ENCODE measurements at regions not wholly inside any gene's neighbourhood (a gene's known extent, or its start where the extent isn't known, plus 50 kb on each side); places are given as distances from the start of the nearest gene placed in this dataset.

DNA sequence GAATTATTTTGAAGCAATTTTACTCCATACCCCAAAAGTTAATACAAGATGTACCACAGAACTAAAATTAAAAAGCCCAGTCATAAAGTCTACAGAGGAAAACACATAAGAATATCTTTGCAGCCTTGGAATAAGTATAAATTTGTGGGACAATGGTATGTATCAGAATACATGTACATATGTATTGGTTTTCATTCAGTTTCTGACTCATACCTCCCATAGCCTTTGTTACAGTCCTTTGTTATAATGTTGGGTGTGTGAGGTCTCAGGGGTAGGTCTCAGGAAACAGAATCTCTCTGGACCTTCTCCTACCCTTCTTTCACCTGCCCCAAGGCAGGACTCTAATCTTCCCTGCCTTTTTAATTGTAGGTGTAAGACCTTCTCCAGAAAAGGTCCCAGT lies 1370.7 kb upstream of the CDH2 start:
- no peak overlapping the region for H3K4me3 ChIP-seq (ENCODE audit: low read length)
- H3K27me3 ChIP-seq (ENCODE audit: control insufficient read depth, insufficient read depth, low read length): no peaks in the 10 kb centered on the region
- no peaks in the 10 kb centered on the region for H3K36me3 ChIP-seq (ENCODE audit: control insufficient read depth, insufficient read depth, low read length)
- no peaks in the 10 kb centered on the region for H3K4me1 ChIP-seq (ENCODE audit: control insufficient read depth, insufficient read depth, low read length)
- no peak overlapping the region for H3K27ac ChIP-seq (ENCODE audit: low read depth, low read length)
- H3K9ac ChIP-seq (ENCODE audit: low read length): no peak overlapping the region

DNA sequence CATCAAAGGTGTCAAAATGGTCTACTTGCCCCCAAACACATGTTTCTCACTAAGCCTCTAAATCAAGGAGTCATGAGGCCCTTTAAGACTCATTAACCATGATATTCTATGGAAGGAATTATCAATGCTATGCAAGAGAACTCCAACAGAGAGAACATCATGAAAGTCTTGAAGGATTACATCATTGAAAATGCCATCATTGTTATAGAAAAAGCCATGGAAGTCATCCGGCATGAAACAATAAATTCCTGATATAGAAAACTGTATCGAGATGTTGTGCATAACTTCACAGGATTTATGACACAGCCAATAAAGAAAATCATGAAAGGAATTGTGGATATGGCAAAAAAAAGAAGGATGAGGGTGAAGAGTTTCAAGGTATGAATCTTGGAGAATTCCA lies 1363.6 kb upstream of the CDH2 start:
- H3K27me3 ChIP-seq (ENCODE audit: control insufficient read depth, insufficient read depth, low read length): no peaks in the 10 kb centered on the region
- H3K27ac ChIP-seq (ENCODE audit: low read depth, low read length): no peak overlapping the region
- no peaks in the 10 kb centered on the region for H3K36me3 ChIP-seq (ENCODE audit: control insufficient read depth, insufficient read depth, low read length)
- no peaks in the 10 kb centered on the region for H3K4me1 ChIP-seq (ENCODE audit: control insufficient read depth, insufficient read depth, low read length)
- no peak overlapping the region for H3K9ac ChIP-seq (ENCODE audit: low read length)
- H3K4me3 ChIP-seq (ENCODE audit: low read length): no peak overlapping the region

DNA sequence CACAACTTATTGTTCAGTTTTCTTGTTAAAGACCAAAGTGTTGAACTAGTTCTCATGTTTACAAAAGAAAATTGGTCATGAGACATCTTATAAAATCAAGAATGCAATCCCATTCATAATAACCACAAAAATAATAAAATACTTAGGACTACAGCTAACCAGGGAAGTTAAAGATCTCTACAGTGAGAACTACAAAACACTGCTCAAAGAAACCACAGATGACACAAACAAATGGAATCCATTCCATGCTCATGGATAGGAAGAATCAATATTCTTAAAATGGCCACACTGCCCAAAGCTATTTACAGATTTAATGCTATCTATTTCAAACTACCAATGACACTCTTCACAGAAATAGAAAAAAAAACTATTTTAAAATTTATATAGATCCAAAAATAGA lies 1354.8 kb upstream of the CDH2 start:
- H3K36me3 ChIP-seq (ENCODE audit: control insufficient read depth, insufficient read depth, low read length): no peaks in the 10 kb centered on the region
- no peak overlapping the region for H3K9ac ChIP-seq (ENCODE audit: low read length)
- no peak overlapping the region for H3K4me3 ChIP-seq (ENCODE audit: low read length)
- H3K27ac ChIP-seq (ENCODE audit: low read depth, low read length): no peak overlapping the region
- no peaks in the 10 kb centered on the region for H3K27me3 ChIP-seq (ENCODE audit: control insufficient read depth, insufficient read depth, low read length)
- no peaks in the 10 kb centered on the region for H3K4me1 ChIP-seq (ENCODE audit: control insufficient read depth, insufficient read depth, low read length)

DNA sequence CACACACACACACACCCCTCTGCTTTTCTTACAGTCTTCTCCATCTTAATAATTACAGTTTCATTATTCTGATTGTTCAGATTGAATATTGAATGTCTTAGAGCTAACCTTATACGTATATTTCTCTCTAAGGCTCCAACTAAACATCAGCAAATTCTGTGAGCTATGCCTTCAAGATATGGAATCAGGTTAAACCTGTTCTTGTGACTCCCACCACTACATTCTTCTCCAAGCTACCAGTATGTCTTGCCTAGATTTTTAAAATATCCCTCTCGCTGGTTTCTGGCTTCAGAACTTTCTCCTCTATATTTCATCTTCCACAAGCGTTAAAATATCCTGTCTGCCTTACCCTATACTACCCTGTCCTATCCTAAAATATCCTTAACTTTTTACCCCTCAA lies 1346.4 kb upstream of the CDH2 start:
- no peaks in the 10 kb centered on the region for H3K27me3 ChIP-seq (ENCODE audit: control insufficient read depth, insufficient read depth, low read length)
- no peak overlapping the region for H3K27ac ChIP-seq (ENCODE audit: low read depth, low read length)
- no peaks in the 10 kb centered on the region for H3K4me1 ChIP-seq (ENCODE audit: control insufficient read depth, insufficient read depth, low read length)
- no peak overlapping the region for H3K4me3 ChIP-seq (ENCODE audit: low read length)
- H3K9ac ChIP-seq (ENCODE audit: low read length): no peak overlapping the region
- H3K36me3 ChIP-seq (ENCODE audit: control insufficient read depth, insufficient read depth, low read length): no peaks in the 10 kb centered on the region

DNA sequence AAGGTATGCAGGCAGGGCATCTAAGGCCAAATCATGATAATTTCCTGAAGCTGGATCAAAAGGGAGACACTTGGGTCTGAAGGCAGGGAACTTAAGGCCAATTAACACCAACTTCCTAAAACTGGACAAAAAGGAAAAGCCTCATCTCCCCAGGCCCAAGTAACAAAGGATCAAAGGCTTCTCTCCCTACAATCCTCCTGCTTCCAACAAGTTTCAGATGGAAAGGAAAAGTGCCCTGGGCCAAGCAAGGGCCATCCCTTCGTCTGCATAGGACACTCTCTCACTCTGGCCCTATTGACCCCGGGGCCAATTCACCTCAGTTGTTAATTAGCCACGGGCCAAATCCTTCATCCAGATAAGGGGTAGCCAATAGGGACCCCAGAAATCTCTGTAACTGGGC lies 1335.8 kb upstream of the CDH2 start:
- Histone ChIP-seq H3K9ac (ENCODE audit: low read length) (no peak overlapping the region), H3K4me1 (ENCODE audit: control insufficient read depth, insufficient read depth, low read length) (no peaks in the 10 kb centered on the region), H3K27me3 (ENCODE audit: control insufficient read depth, insufficient read depth, low read length) (no peaks in the 10 kb centered on the region), H3K36me3 (ENCODE audit: control insufficient read depth, insufficient read depth, low read length) (no peaks in the 10 kb centered on the region), H3K27ac (ENCODE audit: low read depth, low read length) (no peak overlapping the region), H3K4me3 (ENCODE audit: low read length) (no peak overlapping the region)

DNA sequence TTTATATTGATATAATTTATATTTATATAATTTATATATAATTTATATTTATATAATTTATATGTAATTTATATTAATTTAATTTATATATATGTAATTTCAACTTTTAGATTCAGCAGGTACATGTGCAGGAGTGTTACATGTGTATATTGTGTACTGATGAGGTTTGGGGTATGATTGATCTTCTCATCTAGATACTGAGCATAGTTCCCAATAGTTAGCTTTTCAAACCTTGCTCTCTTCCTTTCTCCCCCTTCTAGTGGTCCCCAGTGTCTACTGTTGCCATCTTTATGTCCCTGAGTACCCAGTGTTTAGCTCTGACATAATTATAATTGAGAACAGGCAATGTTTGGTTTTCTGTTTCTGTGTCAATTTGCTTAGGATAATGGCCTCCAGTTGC lies 1335.3 kb upstream of the CDH2 start:
- Histone ChIP-seq H3K9ac (ENCODE audit: low read length) (no peak overlapping the region), H3K27me3 (ENCODE audit: control insufficient read depth, insufficient read depth, low read length) (no peaks in the 10 kb centered on the region), H3K4me1 (ENCODE audit: control insufficient read depth, insufficient read depth, low read length) (no peaks in the 10 kb centered on the region), H3K36me3 (ENCODE audit: control insufficient read depth, insufficient read depth, low read length) (no peaks in the 10 kb centered on the region), H3K4me3 (ENCODE audit: low read length) (no peak overlapping the region), H3K27ac (ENCODE audit: low read depth, low read length) (no peak overlapping the region)

DNA sequence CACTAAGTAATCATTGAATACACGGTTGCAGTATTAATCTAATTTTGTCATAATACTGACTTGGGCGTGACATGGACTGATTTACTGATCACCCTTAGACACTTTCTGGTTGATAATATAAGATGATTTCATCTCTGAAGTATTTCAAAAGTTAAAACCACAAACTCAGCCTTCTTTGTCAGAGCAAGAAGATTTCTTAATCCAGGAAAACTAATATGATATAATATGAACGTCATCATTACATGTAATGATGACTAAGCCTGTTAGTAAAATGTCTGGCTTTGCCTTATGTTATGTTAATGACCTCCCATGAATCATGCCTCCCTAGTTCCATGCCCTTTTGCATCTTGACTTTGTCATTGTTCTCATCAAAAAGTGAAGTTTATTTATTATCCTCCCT lies 1325.0 kb upstream of the CDH2 start:
- Histone ChIP-seq H3K36me3 (ENCODE audit: control insufficient read depth, insufficient read depth, low read length) (no peaks in the 10 kb centered on the region), H3K4me1 (ENCODE audit: control insufficient read depth, insufficient read depth, low read length) (no peaks in the 10 kb centered on the region), H3K4me3 (ENCODE audit: low read length) (no peak overlapping the region), H3K27me3 (ENCODE audit: control insufficient read depth, insufficient read depth, low read length) (no peaks in the 10 kb centered on the region), H3K9ac (ENCODE audit: low read length) (no peak overlapping the region), H3K27ac (ENCODE audit: low read depth, low read length) (no peak overlapping the region)

DNA sequence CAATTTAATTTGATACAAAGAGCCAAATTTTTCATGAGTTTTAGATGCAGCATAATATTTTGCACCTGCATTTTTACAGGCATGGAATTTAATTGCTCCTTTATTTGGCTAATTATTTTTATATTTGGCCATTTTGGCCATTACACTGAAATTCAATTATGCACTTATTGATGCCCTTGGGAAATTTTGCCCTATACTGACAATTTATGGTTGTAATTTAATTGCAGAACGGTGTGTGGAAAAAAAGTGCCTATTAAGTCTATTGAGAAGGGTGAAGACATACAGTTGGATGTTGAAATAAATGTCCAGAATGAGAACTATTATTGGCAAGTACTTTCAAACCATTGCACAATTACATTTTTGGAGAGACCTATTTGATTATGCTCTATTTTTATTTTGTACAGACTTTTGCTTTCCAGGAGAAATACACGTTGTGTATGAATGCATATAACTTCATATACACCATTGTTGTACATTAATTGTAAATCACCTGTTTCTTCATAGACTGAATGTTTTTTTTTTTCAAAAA lies 1319.3 kb upstream of the CDH2 start:
- Histone ChIP-seq H3K9ac (ENCODE audit: low read length) (no peak overlapping the region), H3K36me3 (ENCODE audit: control insufficient read depth, insufficient read depth, low read length) (no peaks in the 10 kb centered on the region), H3K4me1 (ENCODE audit: control insufficient read depth, insufficient read depth, low read length) (no peaks in the 10 kb centered on the region), H3K4me3 (ENCODE audit: low read length) (no peak overlapping the region), H3K27ac (ENCODE audit: low read depth, low read length) (no peak overlapping the region), H3K27me3 (ENCODE audit: control insufficient read depth, insufficient read depth, low read length) (no peaks in the 10 kb centered on the region)

DNA sequence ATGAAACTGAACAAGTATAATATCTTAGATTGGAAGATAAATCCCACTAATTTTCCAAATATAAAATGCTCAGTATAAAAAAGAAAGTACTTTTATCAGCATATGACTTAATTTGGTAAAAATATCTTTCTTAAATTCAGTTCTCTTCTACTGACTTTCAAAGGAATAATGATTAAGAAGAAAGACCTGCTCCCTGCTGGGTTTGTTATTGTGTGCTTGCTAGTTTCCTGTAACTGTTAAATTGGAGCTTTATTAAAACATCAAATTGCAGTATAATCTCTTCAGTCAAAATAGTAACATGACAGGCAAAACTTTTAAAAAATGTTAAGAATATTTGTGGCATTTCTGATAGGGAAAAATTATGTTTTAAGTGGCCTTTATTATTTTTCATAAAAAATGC lies 1317.4 kb upstream of the CDH2 start:
- Histone ChIP-seq H3K27ac (ENCODE audit: low read depth, low read length) (no peak overlapping the region), H3K4me3 (ENCODE audit: low read length) (no peak overlapping the region), H3K27me3 (ENCODE audit: control insufficient read depth, insufficient read depth, low read length) (no peaks in the 10 kb centered on the region), H3K36me3 (ENCODE audit: control insufficient read depth, insufficient read depth, low read length) (no peaks in the 10 kb centered on the region), H3K4me1 (ENCODE audit: control insufficient read depth, insufficient read depth, low read length) (no peaks in the 10 kb centered on the region), H3K9ac (ENCODE audit: low read length) (no peak overlapping the region)

DNA sequence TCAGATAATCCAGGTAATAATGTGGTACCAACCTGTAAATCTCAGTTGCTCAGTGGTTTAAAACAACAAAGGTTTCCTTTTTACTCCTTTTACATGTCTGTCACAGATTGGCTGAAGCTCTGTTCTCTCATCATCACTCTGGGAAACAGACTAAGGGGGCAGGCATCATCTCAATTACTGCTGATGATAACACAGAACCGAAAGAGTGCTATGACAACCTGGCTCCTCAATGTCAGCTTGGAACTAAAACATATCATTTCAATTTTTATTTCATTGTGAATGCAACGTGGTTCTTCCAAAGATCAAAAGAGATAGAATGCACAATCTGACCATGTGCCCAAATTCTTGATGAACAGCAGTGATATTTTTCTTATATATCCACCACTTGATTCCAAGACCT lies 1315.0 kb upstream of the CDH2 start:
- no peaks in the 10 kb centered on the region for H3K27me3 ChIP-seq (ENCODE audit: control insufficient read depth, insufficient read depth, low read length)
- no peak overlapping the region for H3K27ac ChIP-seq (ENCODE audit: low read depth, low read length)
- no peaks in the 10 kb centered on the region for H3K4me1 ChIP-seq (ENCODE audit: control insufficient read depth, insufficient read depth, low read length)
- H3K9ac ChIP-seq (ENCODE audit: low read length): no peak overlapping the region
- H3K36me3 ChIP-seq (ENCODE audit: control insufficient read depth, insufficient read depth, low read length): no peaks in the 10 kb centered on the region
- H3K4me3 ChIP-seq (ENCODE audit: low read length): no peak overlapping the region

DNA sequence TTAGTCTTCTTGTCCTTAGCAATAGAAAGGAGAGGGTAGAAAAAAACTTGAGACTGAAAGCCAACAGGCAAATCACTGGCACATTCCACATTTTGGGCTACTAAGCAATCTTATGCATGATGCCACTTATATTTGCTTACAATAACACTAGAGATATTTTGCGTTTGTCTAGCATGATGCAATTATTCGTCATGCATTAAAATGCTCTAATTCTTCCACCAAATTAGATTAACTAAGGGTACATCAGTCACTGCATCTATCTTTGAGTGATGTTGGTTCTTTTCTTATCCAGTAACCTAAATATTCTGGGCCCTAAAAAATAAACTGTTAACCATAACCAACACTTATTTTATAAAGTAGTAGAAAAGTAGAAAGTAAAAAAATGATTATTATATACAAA lies 1311.7 kb upstream of the CDH2 start:
- Histone ChIP-seq H3K36me3 (ENCODE audit: control insufficient read depth, insufficient read depth, low read length) (no peaks in the 10 kb centered on the region), H3K27ac (ENCODE audit: low read depth, low read length) (no peak overlapping the region), H3K4me1 (ENCODE audit: control insufficient read depth, insufficient read depth, low read length) (no peaks in the 10 kb centered on the region), H3K4me3 (ENCODE audit: low read length) (no peak overlapping the region), H3K9ac (ENCODE audit: low read length) (no peak overlapping the region), H3K27me3 (ENCODE audit: control insufficient read depth, insufficient read depth, low read length) (no peaks in the 10 kb centered on the region)

DNA sequence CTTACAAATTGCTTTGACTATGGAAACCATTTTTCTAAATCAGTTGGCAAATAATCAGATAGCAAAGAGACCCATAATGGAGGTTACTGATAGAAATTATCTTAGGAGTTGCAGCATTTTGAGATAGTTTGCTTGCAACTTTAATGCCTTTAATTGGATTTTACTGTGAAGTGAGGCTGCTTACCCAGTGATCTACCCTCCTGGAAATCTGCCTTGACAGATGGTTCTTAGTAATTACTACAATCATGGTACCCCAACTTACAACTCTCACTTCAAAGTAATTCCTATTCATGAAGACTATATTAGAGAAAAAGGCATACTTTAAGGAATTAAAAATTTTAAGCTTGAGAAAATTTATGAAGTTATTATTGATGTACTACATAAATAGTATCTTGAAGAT lies 1288.6 kb upstream of the CDH2 start:
- no peaks in the 10 kb centered on the region for H3K4me1 ChIP-seq (ENCODE audit: control insufficient read depth, insufficient read depth, low read length)
- H3K9ac ChIP-seq (ENCODE audit: low read length): no peak overlapping the region
- no peaks in the 10 kb centered on the region for H3K36me3 ChIP-seq (ENCODE audit: control insufficient read depth, insufficient read depth, low read length)
- H3K27ac ChIP-seq (ENCODE audit: low read depth, low read length): no peak overlapping the region
- no peaks in the 10 kb centered on the region for H3K27me3 ChIP-seq (ENCODE audit: control insufficient read depth, insufficient read depth, low read length)
- H3K4me3 ChIP-seq (ENCODE audit: low read length): no peak overlapping the region

DNA sequence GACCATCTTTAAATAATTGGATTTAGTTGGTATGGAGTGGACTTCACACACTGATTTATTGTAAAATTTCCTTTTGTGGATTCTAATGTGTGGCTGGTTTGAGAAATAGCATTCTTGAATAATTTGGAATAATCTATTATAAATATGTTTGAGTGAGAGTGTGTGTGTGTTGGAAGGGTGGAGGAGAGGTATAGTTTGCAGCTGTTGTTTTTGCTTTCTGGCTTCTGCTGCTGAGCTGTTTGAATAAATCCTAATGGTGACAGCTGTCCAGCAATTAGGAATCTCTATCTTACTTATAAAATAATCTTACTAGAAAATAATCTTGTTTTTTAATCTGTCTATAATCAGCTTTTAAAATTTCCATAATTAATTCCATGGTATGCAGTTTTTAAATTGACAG lies 1283.0 kb upstream of the CDH2 start:
- H3K27me3 ChIP-seq (ENCODE audit: control insufficient read depth, insufficient read depth, low read length): no peaks in the 10 kb centered on the region
- no peak overlapping the region for H3K27ac ChIP-seq (ENCODE audit: low read depth, low read length)
- H3K36me3 ChIP-seq (ENCODE audit: control insufficient read depth, insufficient read depth, low read length): no peaks in the 10 kb centered on the region
- H3K4me3 ChIP-seq (ENCODE audit: low read length): no peak overlapping the region
- no peaks in the 10 kb centered on the region for H3K4me1 ChIP-seq (ENCODE audit: control insufficient read depth, insufficient read depth, low read length)
- no peak overlapping the region for H3K9ac ChIP-seq (ENCODE audit: low read length)
